ENCODE measurements at regions not wholly inside any gene's neighbourhood (a gene's known extent, or its start where the extent isn't known, plus 50 kb on each side); places are given as distances from the start of the nearest gene placed in this dataset.

DNA sequence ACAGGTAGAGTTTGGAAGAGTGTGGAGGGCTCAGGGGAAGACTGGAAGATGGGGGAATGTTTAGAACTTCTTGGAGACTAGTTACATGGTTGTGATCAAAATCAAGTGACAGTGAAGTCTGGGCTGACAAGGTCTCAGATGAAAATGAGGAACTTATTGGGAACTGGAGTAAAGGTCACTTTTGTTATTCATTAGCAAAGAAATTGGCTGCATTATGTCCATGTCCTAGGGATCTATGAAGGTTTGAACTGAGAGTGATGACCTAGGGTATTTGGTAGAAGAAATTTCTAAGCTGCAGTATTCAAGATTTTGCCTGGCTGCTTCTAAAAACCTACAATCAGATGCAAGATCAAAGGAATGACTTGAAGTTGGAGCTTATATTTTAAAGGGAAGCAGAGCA lies 747.1 kb downstream of the KCNJ2 start:
- CTCF ChIA-PET = no interaction called here
- no peak overlapping the region for H3K27ac ChIP-seq (ENCODE audit: low read depth, low read length, poor library complexity, severe bottlenecking)
- no peaks in the 10 kb centered on the region for H3K36me3 ChIP-seq (ENCODE audit: insufficient read depth, low read length, poor library complexity, severe bottlenecking)
- no peaks in the 10 kb centered on the region for H3K27me3 ChIP-seq (replicated peaks; ENCODE audit: insufficient read depth, low read depth, low read length, poor library complexity)
- H3K4me3 ChIP-seq (ENCODE audit: low read depth, low read length, poor library complexity, severe bottlenecking) = no peak overlapping the region
- no TSS peak for BruUV-seq (replicated peaks)
- peaks cover 13% of the 10 kb centered on the region for H3K9me3 ChIP-seq (ENCODE audit: low read depth, low read length, poor library complexity, severe bottlenecking)
- H3K4me1 ChIP-seq (ENCODE audit: insufficient read depth, low read length, poor library complexity, severe bottlenecking) = no peaks in the 10 kb centered on the region
- no peak for TF ChIP-seq EZH2 (IDR thresholded peaks at IDR 0.05; ENCODE audit: borderline replicate concordance, low read depth, low read length, poor library complexity, severe bottlenecking)
- TF ChIP-seq CTCF (conservative IDR thresholded peaks at IDR 0.05; ENCODE audit: low read depth, low read length) = no peak
- DNase-seq (ENCODE audit: low spot score) = no peak
- intact Hi-C loops (cut with micrococcal nuclease; ENCODE audit: unreplicated experiment) = no loop called here
- POLR2A ChIA-PET (ENCODE audit: low non-redundant PET) = no interaction called here

DNA sequence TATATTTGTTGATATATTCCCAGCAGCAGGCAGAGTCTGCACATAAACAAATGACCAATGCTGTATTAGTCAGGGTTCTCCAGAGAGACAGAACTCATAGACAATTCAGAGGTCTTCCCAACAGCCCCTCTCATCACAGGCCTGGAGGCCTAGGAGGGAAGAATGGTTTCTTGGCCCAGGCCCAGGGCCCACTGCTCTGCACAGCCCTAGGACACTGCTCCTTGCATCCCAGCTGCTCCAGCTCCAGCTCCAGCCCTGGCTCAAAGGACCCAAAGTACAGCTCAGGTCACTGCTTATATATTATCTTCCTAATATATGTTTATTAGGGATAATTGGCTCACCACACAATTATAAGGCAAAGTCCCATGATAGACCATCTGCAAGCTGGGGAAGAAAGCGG lies 749.9 kb downstream of the KCNJ2 start:
- Histone ChIP-seq H3K27me3 (replicated peaks; ENCODE audit: insufficient read depth, low read depth, low read length, poor library complexity) (no peaks in the 10 kb centered on the region), H3K4me1 (ENCODE audit: insufficient read depth, low read length, poor library complexity, severe bottlenecking) (no peaks in the 10 kb centered on the region), H3K36me3 (ENCODE audit: insufficient read depth, low read length, poor library complexity, severe bottlenecking) (no peaks in the 10 kb centered on the region), H3K9me3 (ENCODE audit: low read depth, low read length, poor library complexity, severe bottlenecking) (peaks cover 11% of the 10 kb centered on the region), H3K4me3 (ENCODE audit: low read depth, low read length, poor library complexity, severe bottlenecking) (no peak overlapping the region), H3K27ac (ENCODE audit: low read depth, low read length, poor library complexity, severe bottlenecking) (no peak overlapping the region)
- intact Hi-C loops (cut with micrococcal nuclease; ENCODE audit: unreplicated experiment) = no loop called here
- no TSS peak for BruUV-seq (replicated peaks)
- no peak for DNase-seq (ENCODE audit: low spot score)
- ChIA-PET POLR2A (ENCODE audit: low non-redundant PET) (no interaction called here), CTCF (no interaction called here)
- no peak for TF ChIP-seq CTCF (conservative IDR thresholded peaks at IDR 0.05; ENCODE audit: low read depth, low read length)
- no peak for TF ChIP-seq EZH2 (IDR thresholded peaks at IDR 0.05; ENCODE audit: borderline replicate concordance, low read depth, low read length, poor library complexity, severe bottlenecking)

DNA sequence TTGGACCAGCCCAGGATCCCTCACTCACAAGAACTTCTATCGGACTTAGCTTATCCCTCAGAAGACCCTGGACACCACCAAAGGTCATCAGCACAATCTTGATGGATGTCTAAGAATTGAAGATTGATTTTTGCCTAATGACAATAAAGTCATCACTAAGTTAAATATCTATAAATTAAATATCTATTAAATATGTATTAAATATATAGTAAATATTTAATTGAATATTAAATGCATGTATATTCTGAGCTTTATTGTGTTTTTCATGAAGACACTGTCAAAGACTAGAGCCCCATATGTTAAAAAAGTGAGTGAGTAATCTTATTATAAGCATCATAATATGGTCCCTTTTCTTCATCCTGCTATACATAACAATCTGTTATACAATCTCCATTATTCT lies 751.1 kb downstream of the KCNJ2 start:
- no peaks in the 10 kb centered on the region for H3K4me1 ChIP-seq (ENCODE audit: insufficient read depth, low read length, poor library complexity, severe bottlenecking)
- ChIA-PET CTCF (no interaction called here), POLR2A (ENCODE audit: low non-redundant PET) (no interaction called here)
- peaks cover 5% of the 10 kb centered on the region for H3K9me3 ChIP-seq (ENCODE audit: low read depth, low read length, poor library complexity, severe bottlenecking)
- intact Hi-C loops (cut with micrococcal nuclease; ENCODE audit: unreplicated experiment) = no loop called here
- no TSS peak for BruUV-seq (replicated peaks)
- TF ChIP-seq EZH2 (IDR thresholded peaks at IDR 0.05; ENCODE audit: borderline replicate concordance, low read depth, low read length, poor library complexity, severe bottlenecking) (no peak), CTCF (conservative IDR thresholded peaks at IDR 0.05; ENCODE audit: low read depth, low read length) (no peak)
- DNase-seq (ENCODE audit: low spot score) = no peak
- no peaks in the 10 kb centered on the region for H3K27me3 ChIP-seq (replicated peaks; ENCODE audit: insufficient read depth, low read depth, low read length, poor library complexity)
- no peaks in the 10 kb centered on the region for H3K36me3 ChIP-seq (ENCODE audit: insufficient read depth, low read length, poor library complexity, severe bottlenecking)
- H3K27ac ChIP-seq (ENCODE audit: low read depth, low read length, poor library complexity, severe bottlenecking) = no peak overlapping the region
- H3K4me3 ChIP-seq (ENCODE audit: low read depth, low read length, poor library complexity, severe bottlenecking) = no peak overlapping the region
